Hematopoietic multipotent progenitor cell treated with erythropoietin and hydrocortisone succinate and interleukin-3 and kit ligand, for 6 days (in vitro differentiated cells): ENCODE measurements at regions not wholly inside any gene's neighbourhood (a gene's known extent, or its start where the extent isn't known, plus 50 kb on each side); places are given as distances from the start of the nearest gene placed in this dataset.
"Not testable (repeated sequence)": the region's sequence is repeated elsewhere in the genome, so short reads cannot be mapped to it uniquely, and the experiment has no call there.

Experiments
- DNase-seq: peaks from one replicate; pipeline ENCODE4 v3.0.0-alpha.2; 2015

GRCh38 chr3:31053299-31053698 is 158.8 kb upstream of the GADL1 start:
- no peak for DNase-seq

DNA sequence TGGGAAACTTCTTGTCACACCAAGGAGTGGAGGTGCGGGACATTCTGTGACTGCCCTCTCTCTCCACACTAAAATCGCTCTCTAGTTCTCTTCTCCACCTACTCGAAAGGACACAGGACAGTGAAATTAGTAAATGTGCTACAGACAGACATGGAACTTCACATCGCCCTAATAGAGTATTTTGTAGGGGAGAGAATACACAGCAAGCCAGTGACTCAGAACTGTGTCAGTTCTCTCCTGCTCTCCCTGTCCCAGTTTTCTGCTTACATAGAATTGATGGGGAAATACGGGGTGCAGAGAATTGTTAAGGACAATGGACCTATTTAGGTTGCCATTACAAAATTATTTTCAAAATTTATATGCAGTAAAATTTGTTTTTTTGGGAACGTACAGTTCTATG is 159.6 kb upstream of the GADL1 start:
- no peak for DNase-seq

DNA sequence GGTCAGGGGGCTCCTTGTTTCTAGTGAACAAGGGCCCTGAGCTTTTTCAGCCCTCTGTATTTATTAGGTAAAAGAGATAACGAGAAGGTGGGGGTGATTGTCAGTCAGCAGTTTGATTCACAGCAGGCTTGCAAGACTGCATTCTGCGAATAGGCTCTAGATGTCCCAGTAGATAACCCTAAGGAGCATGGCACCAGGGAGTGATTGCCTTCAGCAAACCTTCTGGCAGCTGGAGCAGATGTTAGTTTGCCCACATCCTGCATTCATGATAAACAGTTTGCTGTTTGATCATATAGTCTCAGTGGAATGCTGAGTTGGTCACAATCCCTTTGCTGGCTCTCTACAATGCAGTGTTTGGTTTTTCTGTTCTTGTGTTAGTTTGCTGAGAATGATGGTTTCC is 161.3 kb upstream of the GADL1 start:
- peak; percentile 2 for DNase-seq

DNA sequence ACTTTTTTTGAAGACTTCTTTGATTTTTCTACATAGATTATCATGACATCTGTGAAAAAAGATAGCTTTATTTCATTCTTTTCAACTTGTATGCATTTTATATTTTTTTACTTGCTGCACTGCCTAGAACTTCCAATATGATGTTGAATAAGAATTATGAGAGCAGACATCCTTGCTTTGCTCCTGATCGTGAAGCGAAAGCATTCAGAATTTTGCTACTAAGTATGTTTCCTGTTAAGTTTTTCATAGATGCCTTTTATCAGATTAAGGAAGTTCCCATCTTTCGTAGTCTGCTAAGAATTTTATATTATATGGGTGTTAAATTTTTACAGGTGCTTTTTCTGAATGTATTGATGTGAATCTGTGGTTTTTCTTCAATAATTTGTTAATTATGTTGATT is 163.4 kb upstream of the GADL1 start:
- DNase-seq, result no peak

DNA sequence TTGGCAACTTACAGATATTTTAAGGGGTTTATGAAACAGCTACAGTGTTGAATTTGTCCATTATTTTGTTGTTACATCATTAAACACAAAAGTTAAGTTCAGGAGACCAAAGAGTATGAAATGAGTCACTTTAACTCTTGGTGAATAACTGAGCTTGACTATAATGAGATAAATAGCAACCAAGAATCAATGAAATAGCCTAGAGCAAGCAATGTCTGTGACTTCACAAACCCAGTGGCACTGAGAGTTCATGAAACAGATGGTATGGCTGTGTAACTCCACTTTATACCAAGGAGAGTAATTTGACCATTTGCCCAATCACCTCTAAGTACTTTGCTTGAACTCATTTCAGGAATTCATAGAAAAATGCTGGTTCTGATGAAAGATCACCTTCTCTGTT is 169.6 kb upstream of the GADL1 start:
- DNase-seq, result no peak

DNA sequence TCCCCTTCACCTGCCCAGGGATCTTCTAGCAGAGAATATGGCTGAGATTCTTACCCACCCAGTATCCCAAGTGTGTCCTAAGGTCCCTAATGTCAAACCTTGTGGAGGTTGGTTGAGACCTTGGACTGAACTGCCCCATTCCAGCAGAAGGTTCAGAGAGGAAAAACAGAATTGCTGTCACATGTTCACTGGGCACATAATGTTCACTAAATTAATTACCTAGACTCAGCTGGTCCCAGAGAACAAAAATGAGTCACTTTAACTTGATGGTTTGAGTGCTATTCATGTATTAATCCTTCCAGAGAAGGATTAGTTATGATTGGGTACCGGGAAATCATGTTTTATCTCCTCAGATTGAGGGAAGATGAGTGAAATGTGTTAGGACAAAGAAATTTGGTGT is 171.3 kb upstream of the GADL1 start:
- no peak for DNase-seq

GRCh38 chr3:31067004-31067403 is 172.5 kb upstream of the GADL1 start:
- no peak for DNase-seq

DNA sequence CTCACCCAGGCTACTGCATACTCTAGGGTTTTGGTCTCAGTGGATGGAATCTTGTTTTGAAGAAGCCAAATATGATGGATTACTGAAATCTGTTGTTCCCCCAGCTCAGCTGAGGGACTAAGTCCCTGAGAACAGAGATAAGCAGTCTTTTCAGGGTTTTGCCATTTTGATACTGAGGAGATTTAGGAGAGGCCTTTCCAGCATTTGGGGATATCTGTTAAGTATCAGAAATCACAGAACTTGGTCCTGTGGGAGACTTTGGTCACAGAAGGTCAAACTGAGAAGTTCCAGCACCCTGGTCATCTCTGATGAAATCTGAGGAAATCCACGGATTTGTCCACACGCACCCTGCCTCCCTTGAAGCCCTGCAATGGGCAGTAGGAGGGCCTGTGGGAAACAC is 181.0 kb upstream of the GADL1 start:
- DNase-seq, result no peak

DNA sequence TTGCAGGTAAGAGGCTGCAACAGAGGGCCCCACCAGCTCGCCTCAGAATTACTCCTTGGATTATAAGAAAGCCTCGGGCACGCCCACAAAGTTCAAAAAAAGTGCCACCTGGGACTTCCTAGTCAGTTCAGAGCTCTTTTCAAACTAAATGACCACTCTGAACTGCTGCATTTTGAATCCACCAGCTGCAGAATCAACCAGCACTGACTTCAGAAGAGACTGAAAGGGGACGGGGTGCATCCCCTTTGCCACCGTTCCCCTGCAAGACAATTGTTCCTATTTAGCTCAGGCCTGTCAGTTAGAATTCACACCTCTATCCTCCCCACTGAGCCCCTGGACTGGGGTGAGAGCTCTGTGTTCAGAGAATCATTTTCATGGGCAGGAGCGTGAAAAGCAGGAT is 181.4 kb upstream of the GADL1 start:
- DNase-seq, result no peak

DNA sequence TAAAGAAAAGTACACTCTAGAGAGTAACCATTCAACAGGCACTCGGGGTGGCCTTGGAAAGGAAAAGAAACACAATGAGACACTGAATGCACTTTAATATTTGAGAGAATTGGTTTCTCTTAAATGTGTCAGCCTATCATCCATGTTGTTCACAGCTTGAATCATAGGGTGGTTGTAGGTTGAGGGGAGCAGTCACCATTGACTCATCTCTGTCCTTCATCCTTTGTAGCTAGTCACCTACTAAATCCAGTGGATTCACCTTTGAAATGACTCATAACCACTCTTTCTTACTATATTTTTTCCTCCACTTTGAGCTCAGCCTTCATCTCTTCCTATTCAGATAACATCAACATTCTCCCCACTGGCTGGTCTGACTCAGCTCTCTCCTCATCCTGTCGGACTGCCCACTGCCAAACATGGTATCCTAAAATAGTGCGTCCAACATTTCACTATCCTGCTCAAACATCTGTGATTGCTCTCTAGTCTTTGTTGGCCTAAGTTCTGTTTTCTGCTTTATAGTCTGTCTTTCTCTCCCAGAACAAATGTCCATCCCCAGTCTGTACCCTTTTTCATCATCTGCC is 182.7 kb upstream of the GADL1 start:
- peak; percentile 10 for DNase-seq

DNA sequence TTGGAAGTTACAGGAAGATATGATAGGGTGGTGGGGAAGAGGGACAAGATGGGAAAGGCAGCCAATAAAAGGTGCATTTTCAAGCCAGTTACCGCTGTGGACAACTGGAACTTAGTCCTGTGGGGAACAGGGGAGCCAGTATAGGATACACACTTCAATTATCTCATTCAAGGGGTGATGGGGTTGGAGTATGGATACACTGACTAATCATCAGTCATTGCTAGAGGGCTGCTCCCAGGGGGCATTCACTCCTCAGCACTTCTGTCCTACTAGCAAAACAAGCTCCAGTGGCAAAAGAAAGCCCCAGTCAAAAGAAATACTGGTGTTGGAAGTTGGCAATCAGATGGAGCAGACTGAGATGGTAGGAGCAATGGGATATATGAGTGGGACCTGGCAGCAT is 183.4 kb upstream of the GADL1 start:
- DNase-seq, result no peak

GRCh38 chr3:31079689-31080088 is 185.2 kb upstream of the GADL1 start:
- DNase-seq, result no peak

GRCh38 chr3:31081018-31081662 is 186.7 kb upstream of the GADL1 start:
- DNase-seq, result no peak

DNA sequence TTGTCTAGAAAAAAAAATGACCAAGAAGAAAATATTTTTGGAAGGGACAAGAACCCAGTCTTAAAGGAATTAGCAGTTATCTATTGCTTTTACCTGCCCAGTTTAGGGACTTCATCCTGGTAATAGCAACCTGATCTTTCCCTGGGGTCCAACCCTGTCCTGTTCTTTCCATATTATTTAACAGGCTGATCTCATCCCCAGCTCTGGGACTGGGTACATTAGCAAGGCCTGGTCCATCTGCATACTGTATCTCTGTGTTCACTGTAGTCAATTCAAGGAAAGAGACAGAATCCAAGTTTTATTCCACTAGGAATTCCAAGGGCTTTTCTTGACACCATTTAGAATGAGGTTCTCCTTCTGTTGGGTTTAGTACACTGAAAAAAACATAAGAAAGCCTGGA is 191.7 kb upstream of the GADL1 start:
- no peak for DNase-seq

DNA sequence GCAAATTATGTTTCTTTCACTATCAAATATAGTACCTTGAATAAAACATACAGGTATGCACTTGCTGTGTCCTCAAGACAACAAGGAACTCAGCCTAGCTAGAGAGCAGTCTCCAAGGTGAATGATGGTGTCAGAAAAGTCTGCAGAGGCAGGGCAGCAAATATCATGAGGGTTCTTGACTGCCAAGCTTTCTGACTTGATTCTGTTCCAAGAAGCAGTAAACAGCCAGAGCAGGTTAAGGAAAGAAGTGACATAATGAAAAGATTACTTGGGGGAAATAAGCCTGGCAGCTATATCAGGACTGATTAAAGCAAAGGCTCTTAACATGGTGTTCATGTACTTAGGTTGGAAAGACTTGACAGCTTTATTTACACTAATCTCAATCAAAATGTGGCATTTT is 192.2 kb upstream of the GADL1 start:
- DNase-seq, result no peak

GRCh38 chr3:31091748-31092147 is 197.3 kb upstream of the GADL1 start:
- DNase-seq, result no peak

DNA sequence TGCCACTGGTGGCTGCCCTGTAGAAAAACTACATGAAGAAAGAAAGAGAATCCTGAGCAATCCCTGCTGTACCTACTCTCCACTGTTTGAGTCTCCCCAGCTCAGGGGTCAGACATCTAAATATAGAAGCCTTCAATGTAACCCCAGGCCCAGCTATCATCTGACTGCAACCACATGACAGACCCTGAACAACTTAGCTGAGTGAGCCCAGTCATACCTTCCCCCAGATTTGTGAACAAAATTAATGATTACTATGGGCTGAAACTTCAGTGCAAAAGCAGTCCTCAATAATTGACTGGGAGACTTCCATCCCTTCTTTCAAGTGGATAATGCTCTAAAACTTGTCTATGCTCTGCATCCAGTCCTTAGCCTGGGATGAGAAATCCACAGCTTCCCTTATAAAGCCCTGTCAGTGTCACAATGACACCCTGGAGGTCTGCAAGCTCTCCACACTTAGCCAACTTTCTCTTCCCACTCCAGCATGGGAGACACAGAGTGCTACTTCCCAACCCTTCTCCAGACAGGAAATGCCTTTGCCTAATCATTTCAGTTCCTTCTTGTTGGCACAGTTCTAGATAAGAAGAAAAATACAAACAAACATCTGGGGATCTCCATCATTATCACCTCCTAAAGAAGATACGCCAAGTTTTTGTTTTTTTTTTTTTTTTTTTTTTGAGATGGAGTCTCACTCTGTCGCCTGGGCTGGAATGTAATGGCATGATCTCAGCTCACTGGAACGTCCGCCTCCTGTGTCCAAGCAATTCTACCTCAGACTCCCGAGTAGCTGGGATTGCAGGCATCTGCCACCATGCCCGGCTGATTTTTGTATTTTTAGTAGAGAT is 198.5 kb upstream of the GADL1 start:
- DNase-seq, result no peak

GRCh38 chr3:31093606-31094005 is 199.1 kb upstream of the GADL1 start:
- DNase-seq, result no peak

DNA sequence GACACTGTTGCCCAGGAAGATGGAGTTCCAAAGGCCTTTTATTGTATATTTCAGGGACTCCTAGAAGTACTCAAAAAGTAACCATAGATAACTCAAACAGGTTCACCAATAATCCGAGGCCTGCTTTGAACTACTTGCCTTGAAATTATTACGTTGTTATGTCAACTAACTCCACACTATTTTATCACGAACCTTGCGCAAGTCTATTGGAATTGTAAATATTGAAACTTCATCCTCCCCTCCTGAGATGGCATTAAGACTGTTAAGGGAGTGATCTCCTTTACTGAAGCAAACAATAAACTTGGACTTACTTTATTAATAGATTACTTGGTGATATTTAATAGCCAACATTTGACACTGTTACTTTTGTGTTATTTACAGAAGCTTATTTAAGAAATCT is 199.6 kb upstream of the GADL1 start:
- no peak for DNase-seq

- no peak for DNase-seq
These were observed 200.8 kb upstream of the GADL1 start for GRCh38 chr3:31095255-31095654.

- DNase-seq, result no peak
These were observed 202.4 kb upstream of the GADL1 start for GRCh38 chr3:31096661-31097395.

GRCh38 chr3:31100519-31100918 is 206.1 kb upstream of the GADL1 start:
- DNase-seq, result no peak

DNA sequence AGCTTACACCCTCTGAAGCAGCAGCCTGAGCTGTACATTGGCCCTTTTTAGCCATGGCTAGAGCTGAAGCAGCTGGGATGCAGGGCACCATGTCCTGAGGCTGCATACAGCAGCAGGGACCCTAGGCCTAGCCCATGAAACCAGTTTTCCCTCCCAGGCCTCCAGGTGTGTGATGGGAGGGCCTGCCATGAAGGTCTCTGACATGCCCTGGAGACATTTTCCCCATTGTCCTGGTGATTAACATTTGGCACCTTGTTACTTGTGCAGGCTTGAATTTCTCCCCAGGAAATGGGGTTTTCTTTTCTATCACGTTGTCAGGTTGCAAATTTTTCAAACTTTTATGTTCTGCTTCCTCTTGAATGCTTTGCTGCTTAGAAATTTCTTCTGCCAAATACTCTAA is 206.8 kb upstream of the GADL1 start:
- DNase-seq, result not testable (repeated sequence)
